H9 (cell line): ENCODE measurements at regions not wholly inside any gene's neighbourhood (a gene's known extent, or its start where the extent isn't known, plus 50 kb on each side); places are given as distances from the start of the nearest gene placed in this dataset.
"Not testable (repeated sequence)": the region's sequence is repeated elsewhere in the genome, so short reads cannot be mapped to it uniquely, and the experiment has no call there.

ENCODE experiments used
- DNase-seq: peaks from one replicate; pipeline ENCODE4 v3.0.0-alpha.2; 2017
- H2AFZ ChIP-seq: one replicate; pipeline ENCODE4 v1.6.1; 2013; ENCODE audit warnings: mild to moderate bottlenecking, low read length, control low read depth, moderate library complexity
- H2AK5ac ChIP-seq: 2 replicates; pipeline ENCODE4 v1.6.1; 2013; ENCODE audit warnings: low read length, control low read depth, mixed read lengths; ENCODE audit not compliant: insufficient read length
- H2BK120ac ChIP-seq: one replicate; pipeline ENCODE4 v1.6.1; 2013; ENCODE audit warnings: low read depth, mild to moderate bottlenecking, low read length, control low read depth, inconsistent platforms; ENCODE audit not compliant: poor library complexity, severe bottlenecking
- H2BK12ac ChIP-seq: 2 replicates; pipeline ENCODE4 v1.6.1; 2013; ENCODE audit warnings: low read length, control low read depth, mixed read lengths, low read depth; ENCODE audit not compliant: insufficient read length
- H2BK15ac ChIP-seq: 2 replicates; pipeline ENCODE4 v1.6.1; 2013; ENCODE audit warnings: low read depth, low read length, control low read depth
- H2BK20ac ChIP-seq: one replicate; pipeline ENCODE4 v1.6.1; 2013; ENCODE audit warnings: low read depth, mild to moderate bottlenecking, low read length, control low read depth, inconsistent platforms; ENCODE audit not compliant: poor library complexity, severe bottlenecking
- H2BK5ac ChIP-seq: 2 replicates; pipeline ENCODE4 v1.6.1; 2013; ENCODE audit warnings: low read length, control low read depth, mixed read lengths; ENCODE audit not compliant: insufficient read length
- H3K14ac ChIP-seq: 2 replicates; pipeline ENCODE4 v1.6.1; 2013; ENCODE audit warnings: low read length, control low read depth; ENCODE audit not compliant: insufficient read depth
- H3K18ac ChIP-seq: 2 replicates; pipeline ENCODE4 v1.6.1; 2013; ENCODE audit warnings: low read depth, mild to moderate bottlenecking, mixed read lengths, low read length, control low read depth; ENCODE audit not compliant: insufficient read length
- H3K23ac ChIP-seq: 2 replicates; pipeline ENCODE4 v1.6.1; 2013; ENCODE audit warnings: low read length, control low read depth, mixed read lengths, low read depth; ENCODE audit not compliant: insufficient read length
- H3K23me2 ChIP-seq: 2 replicates; pipeline ENCODE4 v1.6.1; 2013; ENCODE audit warnings: low read depth, mild to moderate bottlenecking, mixed read lengths, low read length, control low read depth; ENCODE audit not compliant: insufficient read length, poor library complexity, severe bottlenecking
- H3K27ac ChIP-seq: 2 replicates; pipeline ENCODE4 v1.5.1; 2013; ENCODE audit warnings: low read length, control low read depth, mixed read lengths, low read depth; ENCODE audit not compliant: insufficient read length
- H3K27me3 ChIP-seq: 2 replicates; pipeline ENCODE4 v1.6.1; 2013; ENCODE audit warnings: low read length, control low read depth, inconsistent platforms; ENCODE audit not compliant: insufficient read depth
- H3K4ac ChIP-seq: 2 replicates; pipeline ENCODE4 v1.6.1; 2013; ENCODE audit warnings: low read depth, mild to moderate bottlenecking, control low read depth, inconsistent platforms, low read length, moderate library complexity
- H3K4me1 ChIP-seq: 2 replicates; pipeline ENCODE4 v1.6.1; 2013; ENCODE audit warnings: low read length, control low read depth, inconsistent platforms; ENCODE audit not compliant: insufficient read depth
- H3K4me2 ChIP-seq: 2 replicates; pipeline ENCODE4 v1.6.1; 2013; ENCODE audit warnings: low read length, control low read depth, mixed read lengths; ENCODE audit not compliant: insufficient read length, insufficient read depth
- H3K56ac ChIP-seq: 2 replicates; pipeline ENCODE4 v1.6.1; 2013; ENCODE audit warnings: low read depth, mild to moderate bottlenecking, mixed read lengths, low read length, control low read depth; ENCODE audit not compliant: insufficient read length
- H3K79me1 ChIP-seq: 2 replicates; pipeline ENCODE4 v1.6.1; 2013; ENCODE audit warnings: low read depth, mild to moderate bottlenecking, moderate library complexity, low read length, control low read depth, inconsistent platforms; ENCODE audit not compliant: insufficient read depth, poor library complexity, severe bottlenecking
- H3K79me2 ChIP-seq: 2 replicates; pipeline ENCODE4 v1.6.1; 2013; ENCODE audit warnings: low read length, control low read depth, inconsistent platforms; ENCODE audit not compliant: insufficient read depth
- H3K9ac ChIP-seq: 2 replicates; pipeline ENCODE4 v1.6.1; 2013; ENCODE audit warnings: low read length, control low read depth, mixed read lengths; ENCODE audit not compliant: insufficient read length; ENCODE audit errors: extremely low read depth
- H3K9me3 ChIP-seq: one replicate; pipeline ENCODE4 v1.6.1; 2013; ENCODE audit warnings: low read depth, low read length, inconsistent platforms; ENCODE audit not compliant: control insufficient read depth
- H3T11ph ChIP-seq: one replicate; pipeline ENCODE4 v1.6.1; 2013; ENCODE audit warnings: mild to moderate bottlenecking, low read length, control low read depth, inconsistent platforms
- H4K20me1 ChIP-seq: one replicate; pipeline ENCODE4 v1.6.1; 2013; ENCODE audit not compliant: control insufficient read depth, insufficient read length, insufficient read depth
- H4K5ac ChIP-seq: 2 replicates; pipeline ENCODE4 v1.6.1; 2013; ENCODE audit warnings: low read depth, mild to moderate bottlenecking, mixed read lengths, low read length, control low read depth; ENCODE audit not compliant: insufficient read length
- H4K8ac ChIP-seq: replicated peaks from 2 replicates; pipeline ENCODE4 v1.6.1; 2013; ENCODE audit warnings: low read length, control low read depth, mixed read lengths, low read depth; ENCODE audit not compliant: insufficient read length
- H4K91ac ChIP-seq: 2 replicates; pipeline ENCODE4 v1.6.1; 2013; ENCODE audit warnings: low read depth, mild to moderate bottlenecking, moderate library complexity, mixed read lengths, low read length, control low read depth; ENCODE audit not compliant: insufficient read length
- H3K27ac Mint-ChIP-seq, 3 experiments: 2 replicates in 2 of 3; 3 replicates in 1 of 3; pipeline ENCODE4 v1.8.0; 2020 to 2021; ENCODE audit warnings: mixed read lengths in 3 of 3, mild to moderate bottlenecking in 1 of 3, moderate library complexity in 1 of 3
- H3K27me3 Mint-ChIP-seq: 2 replicates; pipeline ENCODE4 v1.8.0; 2021; ENCODE audit warnings: low read depth, mild to moderate bottlenecking, moderate library complexity, mixed read lengths
- H3K36me3 Mint-ChIP-seq, 3 experiments: 2 replicates in 2 of 3; 3 replicates in 1 of 3; pipeline ENCODE4 v1.8.0; 2020 to 2021; ENCODE audit warnings: low read depth in 3 of 3, mixed read lengths in 3 of 3; ENCODE audit not compliant: insufficient read depth in 1 of 3
- H3K4me1 Mint-ChIP-seq, 2 experiments: 2 replicates each; pipeline ENCODE4 v1.8.0; 2020; ENCODE audit warnings: mixed read lengths in 2 of 2
- H3K4me3 Mint-ChIP-seq, 2 experiments: 2 replicates in 1 of 2; 3 replicates in 1 of 2; pipeline ENCODE4 v1.8.0; 2020 to 2021; ENCODE audit warnings: mild to moderate bottlenecking in 2 of 2, mixed read lengths in 2 of 2, moderate library complexity in 1 of 2
- H3K9me3 Mint-ChIP-seq, 2 experiments: 2 replicates in 1 of 2; 3 replicates in 1 of 2; pipeline ENCODE4 v1.8.0; 2020; ENCODE audit warnings: mild to moderate bottlenecking in 2 of 2, mixed read lengths in 2 of 2, moderate library complexity in 1 of 2
- CTCF ChIP-seq: fragments of 200-600 bp; sonication (generic); conservative IDR thresholded peaks from 3 replicates; pipeline ENCODE4 v1.8.0; 2021; ENCODE audit warnings: antibody characterized with exemption, mild to moderate bottlenecking
- WGBS: extraction: QIAGEN DNeasy Blood & Tissue Kit; methylation state at CpG from one replicate; pipeline ENCODE4 v1.1.7; 2013; ENCODE audit warnings: missing lambda C conversion rate, low lambda C conversion rate, mixed read lengths; ENCODE audit not compliant: insufficient read length; ENCODE audit errors: extremely low coverage; 5-methylcytosine and 5-hydroxymethylcytosine counted together

- Mint-ChIP-seq H3K27me3 (peaks cover 11% of the 10 kb centered on the region), H3K9me3 (peaks cover 3 to 10% of the 10 kb centered on the region in 2 experiments; a peak in 3 of 5 replicates), H3K4me1 (no peaks in the 10 kb centered on the region), H3K4me3 (no peak overlapping the region; a peak in 1 of 5 replicates), H3K36me3 (no peaks in the 10 kb centered on the region), H3K27ac (no peak overlapping the region)
- Histone ChIP-seq H3K79me2 (no peaks in the 10 kb centered on the region), H3K79me1 (no peaks in the 10 kb centered on the region), H3T11ph (no peak overlapping the region), H3K14ac (no peak overlapping the region), H4K5ac (no peak overlapping the region), H2BK120ac (no peak overlapping the region), H3K4me1 (no peaks in the 10 kb centered on the region), H3K27ac (no peak overlapping the region), H3K27me3 (no peaks in the 10 kb centered on the region; the same call in 1 of the 2 replicates), H3K56ac (no peak overlapping the region), H2BK12ac (no peak overlapping the region), H2BK15ac (no peak overlapping the region), H3K4ac (no peak overlapping the region), H2AK5ac (no peak overlapping the region), H2AFZ (no peak overlapping the region), H3K23me2 (no peaks in the 10 kb centered on the region), H4K91ac (no peak overlapping the region), H2BK5ac (no peak overlapping the region), H2BK20ac (no peak overlapping the region), H4K20me1 (no peaks in the 10 kb centered on the region), H3K4me2 (no peak overlapping the region), H3K9ac (no peak overlapping the region), H3K9me3 (no peaks in the 10 kb centered on the region), H3K23ac (no peak overlapping the region), H4K8ac (no peak overlapping the region), H3K18ac (no peak overlapping the region)
- DNase-seq = no peak
- TF ChIP-seq CTCF = no peak
- no CpG with 5 or more reads among the region's 4 CpGs for WGBS
Measured at GRCh38 chr16:16763449-16763848, 384.5 kb downstream of the NPIPA7 start.

GRCh38 chr16:16770717-16771116 is 391.8 kb downstream of the NPIPA7 start:
- not testable (repeated sequence) for H3K9me3 ChIP-seq, H4K5ac ChIP-seq, H3K4ac ChIP-seq, H2BK5ac ChIP-seq, H3K23ac ChIP-seq, H3K27me3 ChIP-seq, H3K36me3 Mint-ChIP-seq, H4K91ac ChIP-seq, H3K79me1 ChIP-seq, H3K27ac ChIP-seq, H4K20me1 ChIP-seq, H3K4me2 ChIP-seq, H2BK12ac ChIP-seq, H3K56ac ChIP-seq, H3T11ph ChIP-seq, H4K8ac ChIP-seq, H3K18ac ChIP-seq, DNase-seq, H2BK120ac ChIP-seq, H3K4me1 ChIP-seq, H2BK15ac ChIP-seq, H3K9ac ChIP-seq, H3K9me3 Mint-ChIP-seq, H3K4me3 Mint-ChIP-seq, H2AFZ ChIP-seq, H3K4me1 Mint-ChIP-seq, H3K23me2 ChIP-seq, H3K27ac Mint-ChIP-seq, H3K14ac ChIP-seq, H2AK5ac ChIP-seq, H3K79me2 ChIP-seq, H2BK20ac ChIP-seq
- peaks cover 24% of the 10 kb centered on the region for H3K27me3 Mint-ChIP-seq
- no CpG with 5 or more reads among the region's 1 CpG for whole genome bisulfite sequencing
